ENCODE measurements at regions not wholly inside any gene's neighbourhood (a gene's known extent, or its start where the extent isn't known, plus 50 kb on each side); places are given as distances from the start of the nearest gene placed in this dataset.
"Not testable (repeated sequence)": the region's sequence is repeated elsewhere in the genome, so short reads cannot be mapped to it uniquely, and the experiment has no call there.

DNA sequence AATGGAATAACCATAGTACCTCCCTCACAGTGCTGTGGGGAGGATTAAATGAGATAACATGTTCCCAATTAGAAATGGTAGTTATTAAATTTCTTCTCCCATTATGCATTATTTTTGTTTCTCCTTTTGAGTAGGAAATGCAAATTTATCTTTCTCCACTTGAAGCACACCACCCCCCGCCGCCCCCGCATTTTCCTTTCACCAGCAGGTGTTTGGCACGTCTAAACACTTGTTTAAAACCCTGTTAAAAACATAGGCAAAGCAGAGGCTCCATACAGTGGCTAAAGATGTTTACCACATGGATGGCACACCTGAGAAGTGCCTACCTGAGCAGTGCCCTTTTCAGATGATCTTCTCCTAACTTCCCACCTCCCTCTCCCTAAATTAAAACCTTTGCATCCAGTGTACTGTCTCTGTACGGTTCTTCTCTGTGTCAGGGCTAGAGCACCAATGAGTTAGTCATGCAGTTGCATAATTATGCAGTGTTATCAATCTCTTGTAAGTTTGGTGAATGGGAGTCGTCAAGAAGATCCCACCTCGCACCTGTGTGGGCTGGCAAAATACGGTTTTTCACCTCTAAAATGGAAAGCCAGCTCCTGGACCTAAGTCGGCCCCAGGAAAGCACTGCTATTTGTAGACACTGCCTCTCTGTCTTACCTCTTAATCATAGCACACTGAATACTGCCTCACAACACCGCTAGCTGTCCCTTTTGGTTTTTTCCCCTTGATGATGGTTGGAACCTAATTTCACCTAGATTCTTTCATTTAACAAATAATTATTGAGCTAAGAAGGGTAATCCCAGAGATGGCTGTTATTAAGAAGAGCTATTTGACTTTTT lies 122.0 kb downstream of the CT47B1 start:
- no peak for DNase-seq (ENCODE audit: low spot score)

DNA sequence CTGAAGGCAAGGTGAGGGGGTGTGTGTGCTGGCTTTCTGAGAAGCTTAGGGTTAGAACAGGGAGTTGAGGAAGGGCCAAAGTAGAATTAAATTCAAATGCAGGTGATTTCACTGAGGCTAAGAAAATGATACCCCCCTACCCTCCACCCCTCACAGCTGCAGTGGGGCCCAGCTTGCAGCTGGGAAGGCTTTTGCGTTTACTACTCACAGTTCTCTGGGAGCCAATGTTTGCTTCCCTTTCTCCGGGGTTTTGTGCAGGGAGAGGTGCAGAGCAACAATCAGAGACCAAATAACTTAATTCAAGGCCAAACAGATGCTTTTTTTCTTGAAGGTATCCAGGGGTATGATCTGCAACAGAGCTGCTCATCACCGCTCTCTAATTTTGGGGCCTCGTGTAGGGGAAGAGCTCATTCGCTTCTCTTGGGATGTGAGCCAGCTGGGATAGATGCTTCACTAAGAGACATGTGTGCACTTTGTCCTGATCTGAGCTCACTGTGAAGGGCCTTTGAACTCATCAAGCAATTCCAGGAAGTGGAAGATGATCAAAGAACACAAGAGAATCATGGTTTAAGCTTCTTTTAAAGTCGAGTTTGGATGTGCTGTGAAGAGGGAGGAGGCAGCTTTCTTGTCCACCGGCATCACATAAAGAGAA lies 122.7 kb upstream of the C1GALT1C1 start:
- no peak for DNase-seq (ENCODE audit: low spot score)

DNA sequence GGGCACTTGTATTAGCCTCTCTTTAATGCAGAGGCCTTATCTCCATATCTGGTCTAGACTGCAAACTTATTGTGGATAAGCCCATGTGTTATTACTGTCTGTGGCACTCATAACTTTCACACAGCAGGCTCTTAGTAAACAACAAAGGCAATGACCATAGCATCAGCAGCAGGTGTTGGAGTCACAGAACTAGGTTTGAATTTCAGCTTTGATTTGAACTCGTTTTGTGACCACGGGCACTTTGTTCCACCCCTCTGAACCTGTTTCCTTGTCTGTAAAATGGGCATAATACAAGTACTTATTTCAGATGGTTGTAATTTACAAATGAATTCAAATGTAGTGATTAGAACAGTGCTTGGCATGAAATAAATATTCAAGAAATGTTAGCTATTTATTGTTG lies 121.8 kb upstream of the C1GALT1C1 start:
- DNase-seq (ENCODE audit: low spot score) = no peak

DNA sequence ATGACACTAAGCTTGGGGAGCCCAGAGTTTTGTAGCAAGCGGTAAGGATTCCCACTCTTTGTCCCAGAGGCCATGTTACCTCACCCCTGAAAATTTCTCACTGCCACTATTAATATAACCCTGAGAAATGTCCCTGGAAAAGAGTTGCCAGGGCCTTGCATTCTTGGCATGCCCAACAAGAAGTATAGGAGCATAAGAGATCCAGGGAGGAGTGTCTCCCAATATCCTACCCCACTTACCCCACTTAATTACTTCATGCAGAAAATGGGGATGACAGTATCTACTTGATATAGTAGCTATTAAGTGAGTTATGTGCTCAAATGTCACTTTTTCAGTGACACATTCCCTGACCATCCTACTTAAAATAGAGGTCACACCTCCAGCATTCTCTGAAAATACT lies 120.5 kb upstream of the C1GALT1C1 start:
- no peak for DNase-seq (ENCODE audit: low spot score)

DNA sequence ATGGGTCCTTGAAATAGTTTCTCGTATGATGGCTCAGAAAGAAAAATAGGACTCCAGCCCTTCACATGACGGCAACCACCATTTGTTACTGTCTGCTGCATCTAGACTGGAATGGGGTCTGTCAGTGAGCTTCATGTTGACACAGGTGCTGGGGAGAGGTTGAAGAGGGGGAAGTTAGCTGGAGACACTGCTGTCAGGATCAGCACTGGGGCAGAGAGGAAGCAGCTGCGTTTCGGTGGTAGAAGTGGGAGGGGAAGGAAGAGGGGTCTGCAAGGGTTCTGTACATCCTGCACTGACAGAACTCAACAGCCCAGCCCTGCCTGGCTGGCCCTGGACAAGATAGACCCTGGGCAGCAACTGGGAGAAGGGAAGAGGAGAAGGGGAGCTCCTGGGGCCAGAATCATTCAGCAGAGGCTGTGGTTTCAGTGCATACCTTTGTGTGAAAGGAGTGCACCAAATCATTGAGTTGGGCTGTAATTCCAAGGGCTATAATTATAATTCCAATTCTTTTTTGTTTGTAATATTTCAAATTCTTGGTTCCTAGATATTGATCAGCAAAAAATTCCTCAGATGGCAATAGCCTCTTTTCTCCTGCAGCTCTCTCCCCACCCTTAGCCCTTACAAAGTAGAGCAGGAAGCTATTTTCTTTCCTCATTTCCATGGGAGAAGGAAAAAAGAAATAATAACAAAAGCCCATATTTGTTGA lies 119.4 kb upstream of the C1GALT1C1 start:
- no peak for DNase-seq (ENCODE audit: low spot score)

DNA sequence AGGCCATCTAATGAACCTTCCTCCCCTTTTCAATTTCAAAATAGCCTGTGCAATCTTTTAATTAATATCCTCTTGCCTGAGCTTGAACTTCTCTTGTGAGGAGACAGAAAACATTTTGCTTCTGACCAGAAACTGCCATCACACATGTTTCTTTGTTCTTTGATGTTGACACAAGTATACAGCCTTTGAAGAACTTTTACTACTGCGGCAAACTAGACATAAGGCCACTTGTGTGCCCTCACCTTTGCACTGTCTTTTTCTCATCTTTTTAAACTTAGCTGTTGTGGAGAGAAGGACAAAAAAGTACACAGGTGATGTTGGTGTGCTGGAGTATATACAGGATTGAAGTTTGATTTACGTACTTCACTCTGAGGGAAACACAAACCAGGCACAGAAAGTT lies 116.3 kb upstream of the C1GALT1C1 start:
- DNase-seq (ENCODE audit: low spot score) = no peak

DNA sequence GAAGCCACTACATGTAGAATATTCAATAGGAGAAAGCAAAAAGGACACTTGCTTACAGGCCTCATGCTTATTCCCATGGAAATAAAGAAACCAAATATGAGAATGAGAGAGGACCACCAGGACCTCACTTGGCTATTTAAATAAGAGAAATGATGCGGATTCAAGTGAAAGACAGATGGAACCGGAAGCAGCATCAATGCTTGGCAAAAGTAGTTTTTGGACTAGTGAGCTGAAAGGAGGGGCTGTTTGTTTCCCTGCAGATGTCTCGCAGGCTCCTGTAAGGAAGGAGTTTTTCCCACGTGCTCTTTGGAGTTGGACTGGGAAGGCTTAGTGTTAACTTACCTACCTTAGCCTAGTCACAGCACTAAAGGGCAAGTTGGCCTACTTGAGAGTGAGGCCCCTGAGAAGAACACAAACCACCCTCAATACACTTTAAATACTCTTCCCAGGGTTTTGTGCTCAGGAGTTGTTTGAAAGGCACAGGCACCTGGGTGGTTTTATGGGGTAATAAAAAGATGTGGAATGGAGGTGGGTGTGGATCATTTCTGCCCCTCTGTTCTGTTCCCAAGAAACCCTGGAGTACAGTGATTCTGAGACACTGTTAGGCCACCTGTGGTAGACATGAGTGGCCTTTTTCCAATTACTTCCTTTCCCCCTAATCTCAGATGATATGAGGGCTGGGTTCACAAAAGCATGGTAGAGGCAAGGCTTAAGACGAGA lies 113.3 kb upstream of the C1GALT1C1 start:
- no peak for DNase-seq (ENCODE audit: low spot score)

DNA sequence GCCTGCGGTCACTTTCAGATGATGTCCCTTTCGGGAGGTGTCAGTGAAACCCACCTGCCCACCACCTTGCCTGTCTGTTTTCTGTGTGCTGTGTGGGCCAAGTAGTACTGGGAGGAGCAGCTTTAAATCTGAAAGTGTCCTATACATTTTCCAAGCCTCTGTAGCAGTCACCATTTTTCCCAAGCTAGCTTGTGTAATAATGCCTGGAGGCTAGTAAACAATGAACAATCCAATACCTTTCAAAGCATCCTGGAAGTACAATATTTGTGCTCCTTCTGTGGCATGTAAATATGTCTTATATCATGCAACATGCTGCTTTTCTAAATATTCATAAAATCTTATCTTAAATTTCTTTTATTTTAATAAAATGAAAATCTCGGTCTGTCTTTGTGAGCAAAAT lies 111.6 kb upstream of the C1GALT1C1 start:
- DNase-seq (ENCODE audit: low spot score) = no peak

DNA sequence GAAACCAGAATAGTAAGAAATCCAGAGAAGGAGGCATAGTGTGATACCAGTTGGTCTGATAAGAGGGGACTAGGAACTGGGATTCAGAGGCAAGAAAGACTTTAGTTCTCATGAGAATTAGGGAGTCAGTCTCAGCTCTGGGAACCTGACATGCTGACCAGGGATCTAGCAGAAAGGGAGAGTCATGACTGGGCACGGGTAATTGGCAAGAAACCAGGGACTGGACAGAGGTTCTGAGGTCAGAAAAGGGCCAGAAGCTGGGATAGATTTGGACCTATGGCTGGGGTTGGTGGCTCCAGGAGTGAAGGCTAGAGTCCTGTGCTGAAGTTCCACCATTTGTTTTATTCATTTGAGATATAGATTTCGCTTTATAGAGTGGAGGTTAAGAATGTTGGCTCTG lies 110.2 kb upstream of the C1GALT1C1 start:
- DNase-seq (ENCODE audit: low spot score) = no peak

DNA sequence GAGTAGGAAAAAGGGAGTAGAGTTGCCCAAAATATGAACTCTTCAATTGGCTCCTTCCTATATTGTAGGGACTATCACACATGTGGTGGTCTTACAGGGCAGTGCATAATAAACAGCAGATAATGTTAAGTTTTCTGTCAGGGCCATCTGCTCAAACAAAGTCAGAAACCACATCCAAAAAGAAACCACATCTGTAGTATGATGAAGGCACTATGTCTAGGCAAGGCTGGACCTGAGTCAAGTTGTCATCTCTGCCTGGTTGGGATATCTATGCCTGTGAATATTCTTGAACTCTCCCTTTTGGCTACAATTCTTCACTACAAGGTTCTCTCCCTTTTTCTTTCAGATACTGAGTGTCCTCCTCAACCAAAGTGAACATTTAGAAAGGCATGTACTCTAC lies 109.4 kb upstream of the C1GALT1C1 start:
- DNase-seq (ENCODE audit: low spot score) = no peak

DNA sequence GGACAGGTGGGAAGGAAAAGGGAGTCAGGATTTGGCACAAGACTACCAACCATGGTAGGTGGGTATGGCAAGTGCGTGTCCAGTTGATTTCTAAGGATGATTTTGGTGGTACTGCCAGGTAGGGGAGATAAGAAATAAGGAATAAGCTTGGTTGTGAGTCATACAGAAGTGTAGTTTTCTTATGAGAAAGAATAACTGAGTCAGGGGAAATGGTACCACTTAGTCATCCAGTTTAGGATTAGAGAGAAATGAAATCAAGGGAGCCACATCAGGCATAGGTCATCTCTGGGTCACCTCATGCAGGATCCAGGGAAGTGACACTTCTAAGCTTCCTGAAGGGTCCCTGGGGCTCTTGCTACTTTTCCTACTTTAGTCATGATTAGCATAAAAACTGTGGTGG lies 107.1 kb upstream of the C1GALT1C1 start:
- peak; percentile 7 for DNase-seq (ENCODE audit: low spot score)

DNA sequence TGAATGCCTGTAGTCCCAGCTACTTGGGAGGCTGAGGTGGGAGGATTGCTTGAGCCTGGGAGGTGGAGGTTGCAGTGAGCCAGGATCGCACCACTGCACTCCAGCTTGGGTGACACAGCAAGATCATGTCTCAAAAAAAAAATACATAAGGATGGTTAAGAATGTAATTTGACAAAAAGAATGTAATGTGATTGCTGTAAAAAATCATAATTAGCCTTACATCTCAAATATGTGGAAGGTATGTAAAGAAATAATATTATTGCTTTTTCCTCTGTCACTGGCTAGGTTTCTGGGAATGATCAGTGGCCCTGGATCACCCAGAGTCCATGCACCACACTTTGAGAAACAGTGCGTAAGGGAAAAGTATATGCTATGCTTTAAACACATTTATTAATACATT lies 106.1 kb upstream of the C1GALT1C1 start:
- no peak for DNase-seq (ENCODE audit: low spot score)

DNA sequence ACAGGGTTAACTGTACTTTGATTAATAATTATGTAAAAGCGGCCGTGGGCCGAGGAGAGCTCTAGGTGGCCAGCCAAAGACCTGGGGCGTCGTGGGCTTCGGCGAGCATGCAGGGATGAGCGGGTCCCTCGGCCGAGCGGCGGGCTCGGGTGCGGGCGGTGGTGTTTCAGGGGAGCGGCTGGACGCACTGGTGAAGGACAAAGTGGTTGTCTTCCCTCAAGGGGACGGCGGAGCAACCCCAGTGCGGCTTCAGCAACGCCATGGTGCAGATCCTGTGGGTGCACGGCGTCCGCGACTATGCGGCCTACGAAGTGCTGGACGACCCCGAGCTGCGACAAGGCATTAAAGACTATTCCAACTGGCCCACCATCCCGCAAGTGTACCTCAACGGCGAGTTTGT lies 103.0 kb upstream of the C1GALT1C1 start:
- DNase-seq (ENCODE audit: low spot score) = no peak

DNA sequence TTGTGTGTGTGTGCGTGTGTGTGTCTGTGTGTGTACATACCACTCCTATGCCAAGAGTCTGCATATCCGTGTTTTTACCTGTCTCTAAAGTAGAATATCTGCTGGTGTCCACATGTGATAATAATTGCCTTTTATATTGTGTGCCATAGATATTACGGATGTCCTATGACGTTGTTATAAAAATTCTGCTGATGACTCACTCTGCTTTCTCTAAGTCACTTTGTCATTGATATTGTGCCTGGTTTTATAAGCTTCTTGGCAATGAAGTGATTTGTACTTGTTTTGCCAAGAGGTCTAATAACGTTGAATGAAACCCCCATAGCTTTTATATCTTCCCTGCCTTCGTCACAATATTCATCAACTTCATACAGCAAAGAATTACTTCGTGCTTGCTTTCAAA lies 102.6 kb upstream of the C1GALT1C1 start:
- DNase-seq (ENCODE audit: low spot score) = no peak

DNA sequence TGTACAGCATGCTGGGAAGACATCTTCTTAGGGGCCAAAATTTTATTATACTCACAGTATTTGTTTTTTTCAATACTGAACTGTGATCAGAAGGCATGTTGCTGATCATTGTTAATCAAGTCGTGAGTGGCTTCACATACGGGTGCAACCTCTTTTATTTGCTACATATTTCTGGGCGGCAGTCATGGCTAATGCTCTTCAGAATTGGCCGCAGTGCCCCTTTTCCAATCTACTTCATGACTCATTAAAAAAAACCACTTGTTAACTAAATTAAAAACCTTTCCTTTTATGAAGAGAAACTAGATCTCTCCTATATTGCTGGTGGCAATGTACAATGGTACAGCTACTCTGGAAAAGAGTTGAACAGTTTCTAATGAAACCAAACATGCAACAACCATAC lies 101.5 kb upstream of the C1GALT1C1 start:
- no peak for DNase-seq (ENCODE audit: low spot score)

DNA sequence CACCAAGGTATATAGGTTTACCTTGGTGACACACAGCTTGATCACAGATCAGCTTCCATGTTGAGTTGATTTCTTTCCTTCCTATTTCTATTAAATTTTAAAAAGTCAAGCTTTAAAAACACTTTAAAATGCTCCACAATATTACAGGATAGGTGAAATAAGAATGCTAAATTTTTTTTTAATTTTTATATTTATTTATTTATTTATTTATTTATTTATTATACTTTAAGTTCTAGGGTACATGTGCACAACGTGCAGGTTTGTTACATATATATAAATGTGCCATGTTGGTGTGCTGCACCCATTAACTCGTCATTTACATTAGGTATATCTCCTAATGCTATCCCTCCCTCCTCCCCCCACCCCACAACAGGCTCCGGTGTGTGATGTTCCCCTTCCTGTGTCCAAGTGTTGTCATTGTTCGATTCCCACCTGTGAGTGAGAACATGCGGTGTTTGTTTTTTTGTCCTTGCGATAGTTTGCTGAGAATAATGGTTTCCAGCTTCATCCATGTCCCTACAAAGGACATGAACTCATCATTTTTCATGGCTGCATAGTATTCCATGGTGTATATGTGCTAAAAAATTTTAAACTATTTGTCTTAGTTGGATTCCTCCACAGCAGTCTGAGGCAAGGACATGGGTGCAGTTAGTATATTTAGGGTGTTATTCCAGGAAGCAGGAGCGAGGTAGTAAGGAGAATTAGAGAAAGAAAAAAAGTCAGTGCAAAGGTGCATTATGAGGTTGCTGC lies 99.8 kb upstream of the C1GALT1C1 start:
- not testable (repeated sequence) for DNase-seq (ENCODE audit: low spot score)

DNA sequence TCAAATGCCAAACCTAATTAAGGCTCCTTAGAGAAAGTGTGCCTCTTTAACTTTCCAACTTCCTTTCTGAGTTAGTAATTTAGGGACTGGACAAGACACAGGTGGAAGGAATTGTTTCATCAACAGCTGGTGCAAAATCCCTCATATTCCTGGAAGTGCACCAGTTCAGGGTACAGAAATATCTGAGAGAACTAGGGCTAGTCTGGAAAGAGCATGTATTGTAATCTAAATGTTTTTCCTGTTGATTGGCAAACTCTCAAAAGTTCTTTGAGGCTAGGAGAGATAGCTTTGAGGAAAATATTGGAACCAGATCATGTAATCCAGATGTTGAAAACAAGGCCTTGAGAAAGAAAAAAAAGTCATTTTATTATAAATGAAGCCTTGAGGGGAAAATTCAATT lies 98.1 kb upstream of the C1GALT1C1 start:
- DNase-seq (ENCODE audit: low spot score) = no peak

DNA sequence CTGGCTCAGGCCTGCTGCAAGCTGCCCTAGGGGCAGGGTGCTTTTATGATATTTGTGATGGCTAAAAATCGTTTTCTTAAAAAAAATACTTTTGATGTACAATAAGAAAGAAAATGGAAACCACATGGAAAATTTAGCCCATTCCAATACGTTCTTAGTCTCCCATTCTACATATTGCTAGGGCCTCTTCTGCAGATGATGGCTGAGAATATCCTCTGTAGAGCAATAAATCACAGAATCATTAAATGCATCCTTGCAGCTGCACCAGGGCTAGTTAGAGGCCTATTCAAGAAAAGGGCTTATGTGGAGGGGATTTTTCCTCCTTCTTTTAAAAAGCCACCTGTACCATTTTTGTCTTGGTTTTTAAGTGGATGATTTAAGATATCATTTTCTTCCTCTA lies 97.6 kb upstream of the C1GALT1C1 start:
- DNase-seq (ENCODE audit: low spot score) = no peak

DNA sequence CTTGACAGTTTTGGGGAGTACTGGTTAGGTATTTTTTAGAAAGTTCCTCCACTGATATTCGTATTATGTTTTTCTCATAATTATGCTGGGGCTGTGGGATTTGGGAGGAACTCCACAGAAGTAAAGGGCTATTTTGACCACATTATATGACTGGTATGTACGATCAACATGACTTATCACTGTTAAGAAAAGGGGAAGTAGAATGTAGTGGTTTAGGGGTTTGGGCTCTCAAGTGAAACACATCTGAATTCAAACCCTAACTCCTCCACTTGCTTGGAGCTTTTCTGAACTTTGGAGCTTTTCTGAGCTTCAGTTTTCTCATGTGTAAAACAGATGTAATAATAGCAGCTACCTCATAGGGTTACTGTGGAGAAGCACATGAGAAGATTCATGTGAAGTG lies 96.4 kb upstream of the C1GALT1C1 start:
- DNase-seq (ENCODE audit: low spot score) = no peak

DNA sequence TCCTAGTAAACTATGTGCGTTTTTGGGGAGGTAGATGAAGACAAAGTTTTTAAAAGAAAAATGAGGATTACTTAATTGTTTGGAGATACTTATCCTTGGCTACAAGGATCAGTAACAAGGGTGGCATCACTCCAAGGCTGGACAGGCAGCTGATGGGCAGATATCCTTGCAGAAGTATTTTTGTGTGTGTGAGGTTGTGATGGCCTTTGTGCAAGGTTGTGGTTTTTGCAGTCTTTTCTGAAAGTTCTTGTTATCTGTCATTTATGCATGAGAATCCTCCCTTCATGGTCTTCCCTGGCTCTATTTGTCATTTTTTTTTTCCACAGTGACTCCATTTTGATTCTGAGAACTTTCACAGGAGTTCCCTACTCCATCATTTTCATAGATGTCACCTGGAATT lies 96.0 kb upstream of the C1GALT1C1 start:
- DNase-seq (ENCODE audit: low spot score) = no peak

DNA sequence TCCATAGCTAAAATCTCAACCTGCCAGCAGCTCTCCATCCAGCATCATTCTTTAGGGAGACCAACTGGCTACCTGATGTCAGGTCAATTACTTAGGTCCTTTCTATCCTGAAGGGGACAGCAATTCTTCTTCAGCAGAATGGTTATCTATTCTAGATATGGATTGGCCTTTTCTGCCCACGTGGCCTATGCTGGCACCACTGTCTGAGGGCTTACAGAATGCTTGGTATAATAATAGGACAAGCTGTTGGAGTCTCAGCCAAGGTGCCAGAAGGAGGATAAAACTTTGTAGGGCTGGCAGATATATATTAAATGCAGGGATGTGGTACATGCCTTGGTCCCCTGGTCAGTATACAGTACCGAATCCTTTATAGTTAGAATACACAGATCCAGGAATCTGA lies 89.8 kb upstream of the C1GALT1C1 start:
- DNase-seq (ENCODE audit: low spot score) = no peak

DNA sequence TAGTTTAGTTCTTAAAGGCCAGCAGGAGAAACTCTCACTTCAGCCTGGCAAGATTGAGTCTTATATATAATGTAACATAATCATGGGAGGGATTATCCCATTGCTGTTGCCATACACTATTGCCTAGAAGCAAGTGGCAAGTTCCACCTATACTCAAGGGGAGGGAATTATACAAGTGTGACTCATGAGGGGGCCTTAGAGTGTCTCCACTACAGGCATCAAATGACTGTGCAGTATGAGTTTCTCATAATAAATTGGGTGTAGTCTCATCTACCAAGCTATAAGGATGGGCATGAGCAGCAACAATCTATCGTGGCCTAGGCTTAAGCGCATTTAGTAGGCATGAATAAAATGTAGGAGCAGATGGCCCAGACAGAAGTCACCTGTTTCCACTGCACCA lies 89.1 kb upstream of the C1GALT1C1 start:
- DNase-seq (ENCODE audit: low spot score) = no peak

All from activated CD4-positive, alpha-beta T cell treated with anti-CD3 and anti-CD28 coated beads, Interleukin-2, Interleukin-4, amounts not matched to agents 100 ng/mL and 50 ng/mL, durations not matched to agents 16 hours and 8 hours (primary cell).